HepG2 (cell line): ENCODE measurements at regions not wholly inside any gene's neighbourhood (a gene's known extent, or its start where the extent isn't known, plus 50 kb on each side); places are given as distances from the start of the nearest gene placed in this dataset.

Source experiments
- ARID5B ChIP-seq: IDR thresholded peaks from 2 replicates; pipeline ENCODE4 v1.4.0; 2020; ENCODE audit warnings: mild to moderate bottlenecking, missing genetic modification reagents
- CBFB ChIP-seq: sonication (generic); formaldehyde crosslinking; IDR thresholded peaks from 2 replicates; pipeline ENCODE4 v1.4.0; 2020; ENCODE audit warnings: missing genetic modification reagents
- CHD2 ChIP-seq: IDR thresholded peaks from 2 replicates; pipeline ENCODE4 v1.6.1; 2011; ENCODE audit warnings: low read depth, low read length, improper control_type of control experiment
- GTF3A ChIP-seq: sonication (generic); formaldehyde crosslinking; conservative IDR thresholded peaks from 2 replicates; pipeline ENCODE4 v1.4.0; 2020; ENCODE audit warnings: mild to moderate bottlenecking, missing genetic modification reagents
- HDAC2 ChIP-seq: sonication (generic); formaldehyde crosslinking; IDR thresholded peaks from 2 replicates; pipeline ENCODE4 v1.4.0; 2020; ENCODE audit warnings: missing genetic modification reagents
- KLF12 ChIP-seq: sonication (generic); formaldehyde crosslinking; IDR thresholded peaks from 2 replicates; pipeline ENCODE4 v1.4.0; 2020; ENCODE audit warnings: missing genetic modification reagents, borderline replicate concordance
- MXD1 ChIP-seq: sonication (generic); formaldehyde crosslinking; IDR thresholded peaks from 2 replicates; pipeline ENCODE4 v1.4.0; 2020; ENCODE audit warnings: mild to moderate bottlenecking, missing genetic modification reagents
- RERE ChIP-seq: IDR thresholded peaks from 2 replicates; pipeline ENCODE4 v1.6.1; 2016; ENCODE audit warnings: low read depth, missing genetic modification reagents, missing compliant biosample characterization
- SRY ChIP-seq: sonication (generic); formaldehyde crosslinking; IDR thresholded peaks from 2 replicates; pipeline ENCODE4 v1.8.0; 2022; ENCODE audit warnings: mild to moderate bottlenecking, missing genetic modification reagents
- THAP11 ChIP-seq: IDR thresholded peaks from 2 replicates; pipeline ENCODE4 v1.6.1; 2016; ENCODE audit warnings: missing biosample characterization, missing genetic modification reagents
- TOE1 ChIP-seq: sonication (generic); formaldehyde crosslinking; IDR thresholded peaks from 2 replicates; pipeline ENCODE4 v1.4.0; 2020; ENCODE audit warnings: mild to moderate bottlenecking, missing genetic modification reagents
- ZMAT3 ChIP-seq: sonication (generic); formaldehyde crosslinking; conservative IDR thresholded peaks from 2 replicates; pipeline ENCODE4 v1.7.0; 2021; ENCODE audit warnings: missing genetic modification reagents
- ZNF3 ChIP-seq: IDR thresholded peaks from 2 replicates; pipeline ENCODE4 v1.7.0; 2017; ENCODE audit warnings: inconsistent platforms
- ZNF34 ChIP-seq: sonication (generic); formaldehyde crosslinking; IDR thresholded peaks from 2 replicates; pipeline ENCODE4 v1.4.0; 2020; ENCODE audit warnings: mild to moderate bottlenecking, missing genetic modification reagents, borderline replicate concordance
- ZNF382 ChIP-seq: sonication (generic); formaldehyde crosslinking; IDR thresholded peaks from 2 replicates; pipeline ENCODE4 v1.5.0; 2020; ENCODE audit warnings: missing genetic modification reagents, mild to moderate bottlenecking, borderline replicate concordance
- ZNF775 ChIP-seq: sonication (generic); formaldehyde crosslinking; IDR thresholded peaks from 2 replicates; pipeline ENCODE4 v1.4.0; 2020; ENCODE audit warnings: missing genetic modification reagents, mild to moderate bottlenecking, moderate library complexity, borderline replicate concordance
- TF ChIP-seq, protein P1 (sequence below): sonication (generic); formaldehyde crosslinking; IDR thresholded peaks from 2 replicates; pipeline ENCODE4 v1.4.0; 2020; ENCODE audit warnings: low read depth, missing genetic modification reagents

GRCh38 chr2:15766303-15766861 is 174.0 kb upstream of the MYCN start (continued):
- TF ChIP-seq ARID5B (peak; percentile 97), RERE (CRISPR knock-in tag) (peak; percentile 100), THAP11 (peak; percentile 70), TOE1 (CRISPR knock-in tag) (peak; percentile 89; the same call in 1 of the 2 replicates), ZNF3 (peak; percentile 45; the same call in 1 of the 2 replicates), ZMAT3 (CRISPR knock-in tag) (0 out of 2 replicates have a peak, but pooled peaks have one; percentile 60), KLF12 (CRISPR knock-in tag) (no peak), CHD2 (no peak), GTF3A (no peak), SRY (CRISPR knock-in tag) (peak; percentile 69; the same call in 1 of the 2 replicates), ZNF775 (no peak), ZNF34 (no peak), HDAC2 (CRISPR knock-in tag) (peak; percentile 100), CBFB (CRISPR knock-in tag) (peak; percentile 96), MXD1 (CRISPR knock-in tag) (no peak), ZNF382 (CRISPR knock-in tag) (no peak)
- TF ChIP-seq, protein P1, sequence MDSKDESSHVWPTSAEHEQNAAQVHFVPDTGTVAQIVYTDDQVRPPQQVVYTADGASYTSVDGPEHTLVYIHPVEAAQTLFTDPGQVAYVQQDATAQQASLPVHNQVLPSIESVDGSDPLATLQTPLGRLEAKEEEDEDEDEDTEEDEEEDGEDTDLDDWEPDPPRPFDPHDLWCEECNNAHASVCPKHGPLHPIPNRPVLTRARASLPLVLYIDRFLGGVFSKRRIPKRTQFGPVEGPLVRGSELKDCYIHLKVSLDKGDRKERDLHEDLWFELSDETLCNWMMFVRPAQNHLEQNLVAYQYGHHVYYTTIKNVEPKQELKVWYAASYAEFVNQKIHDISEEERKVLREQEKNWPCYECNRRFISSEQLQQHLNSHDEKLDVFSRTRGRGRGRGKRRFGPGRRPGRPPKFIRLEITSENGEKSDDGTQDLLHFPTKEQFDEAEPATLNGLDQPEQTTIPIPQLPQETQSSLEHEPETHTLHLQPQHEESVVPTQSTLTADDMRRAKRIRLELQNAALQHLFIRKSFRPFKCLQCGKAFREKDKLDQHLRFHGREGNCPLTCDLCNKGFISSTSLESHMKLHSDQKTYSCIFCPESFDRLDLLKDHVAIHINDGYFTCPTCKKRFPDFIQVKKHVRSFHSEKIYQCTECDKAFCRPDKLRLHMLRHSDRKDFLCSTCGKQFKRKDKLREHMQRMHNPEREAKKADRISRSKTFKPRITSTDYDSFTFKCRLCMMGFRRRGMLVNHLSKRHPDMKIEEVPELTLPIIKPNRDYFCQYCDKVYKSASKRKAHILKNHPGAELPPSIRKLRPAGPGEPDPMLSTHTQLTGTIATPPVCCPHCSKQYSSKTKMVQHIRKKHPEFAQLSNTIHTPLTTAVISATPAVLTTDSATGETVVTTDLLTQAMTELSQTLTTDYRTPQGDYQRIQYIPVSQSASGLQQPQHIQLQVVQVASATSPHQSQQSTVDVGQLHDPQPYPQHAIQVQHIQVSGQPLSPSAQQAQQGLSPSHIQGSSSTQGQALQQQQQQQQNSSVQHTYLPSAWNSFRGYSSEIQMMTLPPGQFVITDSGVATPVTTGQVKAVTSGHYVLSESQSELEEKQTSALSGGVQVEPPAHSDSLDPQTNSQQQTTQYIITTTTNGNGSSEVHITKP = peak; percentile 38; the same call in 1 of the 2 replicates
